ENCODE measurements at regions not wholly inside any gene's neighbourhood (a gene's known extent, or its start where the extent isn't known, plus 50 kb on each side); places are given as distances from the start of the nearest gene placed in this dataset.
"Not testable (repeated sequence)": the region's sequence is repeated elsewhere in the genome, so short reads cannot be mapped to it uniquely, and the experiment has no call there.

GRCh38 chr4:175070444-175070843, 152.3 kb downstream of the ADAM29 start:
- TF ChIP-seq CTCF (IDR thresholded peaks at IDR 0.05; ENCODE audit: unreplicated experiment in 3 of 3): no peak
- H3K9me3 Mint-ChIP-seq: no peaks in the 10 kb centered on the region

GRCh38 chr4:175071123-175071522, 153.0 kb downstream of the ADAM29 start:
- Mint-ChIP-seq H3K4me1 (peaks cover 9% of the 10 kb centered on the region), H3K27me3 (ENCODE audit: low read depth) (no peaks in the 10 kb centered on the region), H3K27ac (no peak overlapping the region), H3K9me3 (no peaks in the 10 kb centered on the region), H3K4me3 (no peak overlapping the region), H3K36me3 (ENCODE audit: low read depth) (no peaks in the 10 kb centered on the region)
- no peak for TF ChIP-seq CTCF (IDR thresholded peaks at IDR 0.05; ENCODE audit: unreplicated experiment in 3 of 3)

More at GRCh38 chr4:175070444-175070843, 152.3 kb downstream of the ADAM29 start:
- Mint-ChIP-seq H3K4me3 (no peak overlapping the region), H3K27ac (no peak overlapping the region), H3K4me1 (peaks cover 9% of the 10 kb centered on the region), H3K36me3 (ENCODE audit: low read depth) (no peaks in the 10 kb centered on the region), H3K27me3 (ENCODE audit: low read depth) (no peaks in the 10 kb centered on the region)

- no peak overlapping the region for H3K27ac Mint-ChIP-seq
- H3K36me3 Mint-ChIP-seq (ENCODE audit: low read depth): no peaks in the 10 kb centered on the region
- H3K4me1 Mint-ChIP-seq: no peaks in the 10 kb centered on the region
- no peak for TF ChIP-seq CTCF (IDR thresholded peaks at IDR 0.05; ENCODE audit: unreplicated experiment in 3 of 3)
- no peaks in the 10 kb centered on the region for H3K9me3 Mint-ChIP-seq
- H3K27me3 Mint-ChIP-seq (ENCODE audit: low read depth): peaks cover 3% of the 10 kb centered on the region
- H3K4me3 Mint-ChIP-seq: no peak overlapping the region
These were observed 169.0 kb downstream of the ADAM29 start for GRCh38 chr4:175087145-175087544.

GRCh38 chr4:175090116-175090515, 172.0 kb downstream of the ADAM29 start:
- H3K27ac Mint-ChIP-seq: no peak overlapping the region
- no peak overlapping the region for H3K4me3 Mint-ChIP-seq
- H3K4me1 Mint-ChIP-seq: no peaks in the 10 kb centered on the region
- peaks cover 11% of the 10 kb centered on the region for H3K9me3 Mint-ChIP-seq
- no peak for TF ChIP-seq CTCF (IDR thresholded peaks at IDR 0.05; ENCODE audit: unreplicated experiment in 3 of 3)
- H3K36me3 Mint-ChIP-seq (ENCODE audit: low read depth): no peaks in the 10 kb centered on the region
- no peaks in the 10 kb centered on the region for H3K27me3 Mint-ChIP-seq (ENCODE audit: low read depth)

- Mint-ChIP-seq H3K4me1 (no peaks in the 10 kb centered on the region), H3K4me3 (no peak overlapping the region), H3K9me3 (peaks cover 12% of the 10 kb centered on the region), H3K36me3 (ENCODE audit: low read depth) (no peaks in the 10 kb centered on the region), H3K27me3 (ENCODE audit: low read depth) (no peaks in the 10 kb centered on the region), H3K27ac (no peak overlapping the region)
- TF ChIP-seq CTCF (IDR thresholded peaks at IDR 0.05; ENCODE audit: unreplicated experiment in 3 of 3): no peak
These were observed 173.5 kb downstream of the ADAM29 start for GRCh38 chr4:175091649-175092048.

GRCh38 chr4:175092114-175092513, 174.0 kb downstream of the ADAM29 start:
- Mint-ChIP-seq H3K27ac (no peak overlapping the region), H3K36me3 (ENCODE audit: low read depth) (no peaks in the 10 kb centered on the region), H3K4me1 (no peaks in the 10 kb centered on the region), H3K27me3 (ENCODE audit: low read depth) (no peaks in the 10 kb centered on the region), H3K9me3 (peaks cover 12% of the 10 kb centered on the region), H3K4me3 (no peak overlapping the region)
- no peak for TF ChIP-seq CTCF (IDR thresholded peaks at IDR 0.05; ENCODE audit: unreplicated experiment in 3 of 3)

- peaks cover 12% of the 10 kb centered on the region for H3K9me3 Mint-ChIP-seq
These were observed 174.9 kb downstream of the ADAM29 start for GRCh38 chr4:175093055-175093454.

More at GRCh38 chr4:175093055-175093454, 174.9 kb downstream of the ADAM29 start:
- not testable (repeated sequence) for H3K27ac Mint-ChIP-seq; H3K4me3 Mint-ChIP-seq; H3K36me3 Mint-ChIP-seq (ENCODE audit: low read depth); H3K27me3 Mint-ChIP-seq (ENCODE audit: low read depth); H3K4me1 Mint-ChIP-seq

All from nephron (organoid).